ENCODE measurements at regions not wholly inside any gene's neighbourhood (a gene's known extent, or its start where the extent isn't known, plus 50 kb on each side); places are given as distances from the start of the nearest gene placed in this dataset.

DNA sequence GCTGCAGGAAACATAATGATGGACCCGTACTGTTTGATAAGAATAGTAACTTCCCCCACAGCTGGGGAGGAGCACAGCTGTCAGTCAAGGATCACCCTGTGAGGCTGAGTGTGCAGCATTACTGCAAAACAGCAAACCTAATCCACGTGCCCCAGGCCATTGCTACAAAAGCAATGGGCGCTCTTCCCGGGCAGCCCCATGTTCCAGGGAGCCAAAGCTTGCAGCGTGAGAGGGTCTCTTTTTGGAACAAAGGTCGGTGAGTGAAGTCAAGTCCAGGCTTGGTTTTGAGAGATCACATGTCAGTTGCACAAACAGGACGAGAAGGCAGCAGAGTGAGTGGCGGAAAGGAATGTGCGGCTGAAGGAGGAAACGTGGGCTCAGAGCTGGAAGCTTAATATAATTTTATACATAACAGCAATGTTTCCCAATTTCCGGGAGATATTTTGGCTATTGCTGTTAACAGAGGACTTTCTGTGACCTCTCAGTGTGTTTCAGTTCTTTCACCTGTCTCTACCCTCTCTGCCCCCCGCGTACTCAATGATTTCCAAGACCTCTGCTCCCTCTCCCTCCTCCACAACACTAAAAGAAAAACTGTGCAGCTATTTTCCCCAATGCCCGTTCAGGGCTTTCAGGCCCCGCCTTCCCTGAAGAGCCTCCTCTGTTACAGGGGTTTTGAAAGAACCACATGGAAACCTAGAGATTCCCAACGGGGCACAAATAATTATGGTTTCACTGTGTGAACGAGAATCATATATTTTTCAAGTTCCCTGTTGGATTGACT, 128.9 kb downstream of the MTPAP start:
- no peaks in the 10 kb centered on the region for H3K9me2 ChIP-seq (replicated peaks; ENCODE audit: control insufficient read depth, low read length)
- no peaks in the 10 kb centered on the region for H3K27me3 ChIP-seq (ENCODE audit: control insufficient read depth, low read length)
- H3K9me3 ChIP-seq (ENCODE audit: control insufficient read depth, insufficient read depth, low read length), result no peaks in the 10 kb centered on the region
- H3K79me2 ChIP-seq (ENCODE audit: control insufficient read depth, low read length), result no peaks in the 10 kb centered on the region
- H3K27ac ChIP-seq (ENCODE audit: low read depth, low read length), result peak overlapping the region; percentile 84
- H3K4me2 ChIP-seq (ENCODE audit: low read length), result peak overlapping the region; percentile 75
- peaks cover 21% of the 10 kb centered on the region for H3F3A ChIP-seq (ENCODE audit: control insufficient read depth, insufficient read depth)
- 0 out of 2 replicates have a peak, but pooled peaks cover 7% of the 10 kb centered on the region for H3K36me3 ChIP-seq (ENCODE audit: control insufficient read depth, low read length)
- peak overlapping the region; percentile 74 for H3K4me3 ChIP-seq (ENCODE audit: low read length)
- H3K4me1 ChIP-seq (ENCODE audit: control insufficient read depth, low read length), result peaks cover 67% of the 10 kb centered on the region
- TF ChIP-seq EZH2phosphoT487 (IDR thresholded peaks at IDR 0.05; ENCODE audit: borderline replicate concordance, low read length), result no peak
- TF ChIP-seq, protein P1, sequence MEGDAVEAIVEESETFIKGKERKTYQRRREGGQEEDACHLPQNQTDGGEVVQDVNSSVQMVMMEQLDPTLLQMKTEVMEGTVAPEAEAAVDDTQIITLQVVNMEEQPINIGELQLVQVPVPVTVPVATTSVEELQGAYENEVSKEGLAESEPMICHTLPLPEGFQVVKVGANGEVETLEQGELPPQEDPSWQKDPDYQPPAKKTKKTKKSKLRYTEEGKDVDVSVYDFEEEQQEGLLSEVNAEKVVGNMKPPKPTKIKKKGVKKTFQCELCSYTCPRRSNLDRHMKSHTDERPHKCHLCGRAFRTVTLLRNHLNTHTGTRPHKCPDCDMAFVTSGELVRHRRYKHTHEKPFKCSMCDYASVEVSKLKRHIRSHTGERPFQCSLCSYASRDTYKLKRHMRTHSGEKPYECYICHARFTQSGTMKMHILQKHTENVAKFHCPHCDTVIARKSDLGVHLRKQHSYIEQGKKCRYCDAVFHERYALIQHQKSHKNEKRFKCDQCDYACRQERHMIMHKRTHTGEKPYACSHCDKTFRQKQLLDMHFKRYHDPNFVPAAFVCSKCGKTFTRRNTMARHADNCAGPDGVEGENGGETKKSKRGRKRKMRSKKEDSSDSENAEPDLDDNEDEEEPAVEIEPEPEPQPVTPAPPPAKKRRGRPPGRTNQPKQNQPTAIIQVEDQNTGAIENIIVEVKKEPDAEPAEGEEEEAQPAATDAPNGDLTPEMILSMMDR (IDR thresholded peaks at IDR 0.05; ENCODE audit: low read depth, low read length, poor library complexity, severe bottlenecking), result no peak
- H4K20me1 ChIP-seq (ENCODE audit: control insufficient read depth, insufficient read depth, low read depth, low read length), result no peaks in the 10 kb centered on the region

DNA sequence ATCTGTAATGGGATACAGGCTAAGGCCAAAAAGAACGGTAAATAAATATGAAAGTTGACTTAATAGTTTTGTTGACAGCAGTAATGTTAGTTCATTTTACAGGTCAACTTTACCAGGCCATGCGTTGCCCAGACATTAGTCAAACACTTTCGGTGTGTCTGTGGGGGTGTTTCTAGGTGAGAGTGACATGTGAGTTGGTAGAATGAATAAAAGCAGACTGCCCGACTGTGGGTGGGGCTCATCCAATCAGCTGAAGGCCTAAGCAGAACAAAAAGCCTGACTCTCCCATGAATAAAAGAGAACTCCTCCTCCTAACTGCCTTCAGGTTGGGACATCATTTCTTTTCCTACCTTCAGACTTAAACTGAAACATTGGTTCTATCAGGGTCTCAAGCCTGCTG, 132.3 kb downstream of the MTPAP start:
- Histone ChIP-seq H3K36me3 (ENCODE audit: control insufficient read depth, low read length) (0 out of 2 replicates have a peak, but pooled peaks cover 7% of the 10 kb centered on the region), H3K9me3 (ENCODE audit: control insufficient read depth, insufficient read depth, low read length) (no peaks in the 10 kb centered on the region), H3F3A (ENCODE audit: control insufficient read depth, insufficient read depth) (peaks cover 21% of the 10 kb centered on the region), H3K4me2 (ENCODE audit: low read length) (no peak overlapping the region), H3K4me3 (ENCODE audit: low read length) (no peak overlapping the region), H3K9me2 (replicated peaks; ENCODE audit: control insufficient read depth, low read length) (no peaks in the 10 kb centered on the region), H3K79me2 (ENCODE audit: control insufficient read depth, low read length) (no peaks in the 10 kb centered on the region), H4K20me1 (ENCODE audit: control insufficient read depth, insufficient read depth, low read depth, low read length) (no peaks in the 10 kb centered on the region), H3K4me1 (ENCODE audit: control insufficient read depth, low read length) (peaks cover 73% of the 10 kb centered on the region), H3K27me3 (ENCODE audit: control insufficient read depth, low read length) (no peaks in the 10 kb centered on the region), H3K27ac (ENCODE audit: low read depth, low read length) (peak overlapping the region; percentile 59)
- no peak for TF ChIP-seq EZH2phosphoT487 (IDR thresholded peaks at IDR 0.05; ENCODE audit: borderline replicate concordance, low read length)
- TF ChIP-seq, protein P1 (IDR thresholded peaks at IDR 0.05; ENCODE audit: low read depth, low read length, poor library complexity, severe bottlenecking), result no peak

DNA sequence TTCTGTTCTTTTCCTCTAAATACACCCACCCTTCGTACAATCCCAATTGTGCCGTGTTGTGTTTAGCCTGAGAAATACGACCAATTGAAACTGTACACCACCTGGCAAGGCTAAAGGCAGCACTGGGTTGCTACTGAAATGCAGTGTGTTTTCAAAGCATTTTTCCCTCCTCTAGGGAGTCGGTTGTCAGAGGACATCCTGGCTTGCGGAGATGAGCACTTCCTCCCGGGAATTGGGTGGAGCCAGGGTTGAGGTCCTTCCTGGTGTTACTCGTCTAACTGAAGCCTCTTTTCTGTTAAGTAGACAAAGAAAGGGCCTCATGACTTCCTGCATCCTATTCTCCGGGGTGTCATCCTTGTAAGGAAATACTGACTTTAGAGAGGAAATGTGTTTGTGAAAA, 133.5 kb downstream of the MTPAP start:
- Histone ChIP-seq H3K79me2 (ENCODE audit: control insufficient read depth, low read length) (no peaks in the 10 kb centered on the region), H4K20me1 (ENCODE audit: control insufficient read depth, insufficient read depth, low read depth, low read length) (no peaks in the 10 kb centered on the region), H3K9me2 (replicated peaks; ENCODE audit: control insufficient read depth, low read length) (no peaks in the 10 kb centered on the region), H3K27ac (ENCODE audit: low read depth, low read length) (peak overlapping the region; percentile 59), H3K36me3 (ENCODE audit: control insufficient read depth, low read length) (0 out of 2 replicates have a peak, but pooled peaks cover 7% of the 10 kb centered on the region), H3K4me3 (ENCODE audit: low read length) (peak overlapping the region; percentile 48), H3F3A (ENCODE audit: control insufficient read depth, insufficient read depth) (peaks cover 17% of the 10 kb centered on the region), H3K4me1 (ENCODE audit: control insufficient read depth, low read length) (peaks cover 61% of the 10 kb centered on the region), H3K9me3 (ENCODE audit: control insufficient read depth, insufficient read depth, low read length) (no peaks in the 10 kb centered on the region), H3K27me3 (ENCODE audit: control insufficient read depth, low read length) (no peaks in the 10 kb centered on the region), H3K4me2 (ENCODE audit: low read length) (peak overlapping the region; percentile 66)
- TF ChIP-seq EZH2phosphoT487 (IDR thresholded peaks at IDR 0.05; ENCODE audit: borderline replicate concordance, low read length), result no peak
- TF ChIP-seq, protein P1 (IDR thresholded peaks at IDR 0.05; ENCODE audit: low read depth, low read length, poor library complexity, severe bottlenecking), result no peak
